Heart left ventricle (tissue), 16 donors: ENCODE measurements at regions not wholly inside any gene's neighbourhood (a gene's known extent, or its start where the extent isn't known, plus 50 kb on each side); places are given as distances from the start of the nearest gene placed in this dataset.

Source experiments
- ATAC-seq, 4 donors: fragments of 200-7000 bp; cut with Tn5 transposase; one replicate each; pipeline ENCODE4 v1.9.1; 2020 to 2022; ENCODE audit warnings: moderate library complexity in 4 of 4, mild to moderate bottlenecking in 3 of 4, moderate number of reproducible peaks in 1 of 4
- DNase-seq, 5 donors: peaks; one replicate each; pipeline ENCODE4 v3.0.0-alpha.2; 2020
- H3K27ac ChIP-seq, 12 donors: fragments of 200-600 bp; sonication (generic) in 4 of 12; one replicate each; pipeline versions ENCODE4 v1.5.0 to v1.8.0; 2016 to 2022; ENCODE audit warnings: mild to moderate bottlenecking in 2 of 12
- H3K27me3 ChIP-seq, 9 donors: fragments of 200-600 bp; sonication (generic) in 2 of 9; one replicate each; pipeline versions ENCODE4 v1.5.1 to v1.8.0; 2016 to 2022; ENCODE audit warnings: mild to moderate bottlenecking in 3 of 9
- H3K36me3 ChIP-seq, 9 donors: fragments of 200-600 bp; sonication (generic) in 2 of 9; one replicate each; pipeline versions ENCODE4 v1.5.0 to v1.8.0; 2018 to 2022; ENCODE audit warnings: mild to moderate bottlenecking in 2 of 9
- H3K4me1 ChIP-seq, 12 donors: fragments of 200-600 bp; sonication (generic) in 4 of 12; one replicate each; pipeline versions ENCODE4 v1.5.0 to v1.8.0; 2016 to 2022; ENCODE audit warnings: mild to moderate bottlenecking in 3 of 12
- H3K4me3 ChIP-seq, 12 donors: fragments of 200-600 bp; sonication (generic) in 4 of 12; one replicate each; pipeline versions ENCODE4 v1.5.0 to v1.8.0; 2017 to 2022; ENCODE audit warnings: mild to moderate bottlenecking in 9 of 12, moderate library complexity in 4 of 12
- H3K9me3 ChIP-seq, 12 donors: fragments of 200-600 bp; sonication (generic) in 4 of 12; one replicate each; pipeline versions ENCODE4 v1.5.0 to v1.8.0; 2016 to 2022; ENCODE audit warnings: mild to moderate bottlenecking in 1 of 12
- CTCF ChIP-seq, 12 donors: fragments of 200-600 bp; sonication (generic) in 4 of 12; IDR thresholded peaks; one replicate each; pipeline versions ENCODE4 v1.5.0 to v1.8.0; 2018 to 2022; ENCODE audit warnings: antibody characterized with exemption in 12 of 12, mild to moderate bottlenecking in 5 of 12
- POLR2A ChIP-seq, 2 donors: fragments of 450-650 bp; IDR thresholded peaks; one replicate each; pipeline ENCODE4 v1.6.1; 2017; ENCODE audit warnings: antibody characterized with exemption in 2 of 2, mild to moderate bottlenecking in 2 of 2, moderate library complexity in 2 of 2
- WGBS, 4 donors: extraction: QIAGEN DNeasy Blood & Tissue Kit in 2 of 4; methylation state at CpG; one replicate each; pipeline versions ENCODE4 v1.1.5 to v1.1.7; 2013 to 2018; 5-methylcytosine and 5-hydroxymethylcytosine counted together
- intact Hi-C, 10 donors: fragments of 100-400 bp; cut with DNase I; formaldehyde crosslinking; loops; one replicate each; pipeline versions ENCODE4 v1.11.1 to v1.14.2; 2022
- donor health status: ischemic (EF 13 %, LVEDD 7.1; RV severe dilation, severe dysfunction).
- donor health status: healthy with polysubstance abuse.
- donor health status: DM: no; HTN: yes; CAD: no.
- donor health status: DM: no; HTN: no; CAD: no.
- donor health status: ischemic (EF 25% LVEDD 6.9; RV normal size, moderate dysfunction).
- donor health status: ischemic (EF 25% LVEDD 5.7; RV mildly dilated, moderate dysfunction).
- donor health status: healthy.
- donor health status: DM: yes; HTN: yes; CAD: no.
- donor health status: ischemic (EF 35%, LVEDD 5.7; RV mildly dilated, moderate dysfunction).
- donor health status: nonischemic (EF 11% LVEDD 7.7; RV severe dilation, severe dysfunction).
- donor health status: DM: yes; HTN: yes; CAD: no.
- donor health status: PGD.
- donor health status: ischemic (EF 29% LVEDD 5.4; RV normal size, mild dysfunction).
- donor health status: nonischemic (EF 23%, LVEDD 6.1; RV moderate dilation, normal function).

- TF ChIP-seq POLR2A (IDR thresholded peaks at IDR 0.05) (no peak), CTCF (IDR thresholded peaks at IDR 0.05) (no peak)
- ATAC-seq (no peak), DNase-seq (no peak)
- WGBS, 4 donors = 76 to 86% (median 81%) methylated on average over 3 of the region's 3 CpGs
- Histone ChIP-seq H3K4me1 (peaks cover 0 to 3% (median 0%) of the 10 kb centered on the region in 12 donors), H3K4me3 (no peak overlapping the region), H3K27me3 (no peaks in the 10 kb centered on the region), H3K36me3 (no peaks in the 10 kb centered on the region), H3K9me3 (peaks cover 0 to 20% (median 3%) of the 10 kb centered on the region in 12 donors), H3K27ac (no peak overlapping the region)
- intact Hi-C loops = no loop called here
These were observed 503.9 kb upstream of the MDFIC2 start for GRCh38 chr3:70816346-70816745.

- 74 to 81% (median 80%) methylated on average over 4 of the region's 4 CpGs for WGBS, 4 donors
- no peaks in the 10 kb centered on the region for H3K27me3 ChIP-seq
- peaks cover 0 to 3% (median 0%) of the 10 kb centered on the region in 12 donors for H3K4me1 ChIP-seq
- peaks cover 0 to 20% (median 3%) of the 10 kb centered on the region in 12 donors for H3K9me3 ChIP-seq
- TF ChIP-seq CTCF (IDR thresholded peaks at IDR 0.05) (no peak), POLR2A (IDR thresholded peaks at IDR 0.05) (no peak)
- intact Hi-C loops = no loop called here
- DNase-seq (no peak), ATAC-seq (no peak)
- H3K36me3 ChIP-seq = no peaks in the 10 kb centered on the region
- H3K4me3 ChIP-seq = no peak overlapping the region
- H3K27ac ChIP-seq = no peak overlapping the region
These were observed 503.4 kb upstream of the MDFIC2 start for GRCh38 chr3:70815817-70816216.

GRCh38 chr3:70813311-70813710 is 500.9 kb upstream of the MDFIC2 start:
- intact Hi-C loops = no loop called here
- H3K4me1 ChIP-seq = peaks cover 0 to 3% (median 0%) of the 10 kb centered on the region in 12 donors
- TF ChIP-seq POLR2A (IDR thresholded peaks at IDR 0.05) (no peak), CTCF (IDR thresholded peaks at IDR 0.05) (no peak)
- DNase-seq (no peak), ATAC-seq (no peak)
- no peak overlapping the region for H3K4me3 ChIP-seq
- H3K9me3 ChIP-seq = peaks cover 0 to 20% (median 3%) of the 10 kb centered on the region in 12 donors
- WGBS, 4 donors = 91 to 94% (median 92%) methylated on average over 3 of the region's 3 CpGs
- no peaks in the 10 kb centered on the region for H3K27me3 ChIP-seq
- no peak overlapping the region for H3K27ac ChIP-seq
- H3K36me3 ChIP-seq = no peaks in the 10 kb centered on the region

- Histone ChIP-seq H3K4me1 (peaks cover 0 to 3% (median 0%) of the 10 kb centered on the region in 12 donors), H3K27ac (no peak overlapping the region), H3K9me3 (peaks cover 0 to 10% (median 3%) of the 10 kb centered on the region in 12 donors), H3K36me3 (no peaks in the 10 kb centered on the region), H3K27me3 (no peaks in the 10 kb centered on the region), H3K4me3 (no peak overlapping the region)
- ATAC-seq (peak; percentile 75 to 82 (median 80)), DNase-seq (peak in 4 of 5 donors; percentile 23 to 50 (median 40))
- 30 to 40% (median 34%) methylated on average over 2 of the region's 2 CpGs for WGBS, 4 donors
- intact Hi-C loops = no loop called here
- no peak for TF ChIP-seq POLR2A (IDR thresholded peaks at IDR 0.05)
- no peak for TF ChIP-seq CTCF (IDR thresholded peaks at IDR 0.05)
These were observed 499.4 kb upstream of the MDFIC2 start for GRCh38 chr3:70811880-70812279.
